CD14-positive monocyte (primary cell): ENCODE measurements at regions not wholly inside any gene's neighbourhood (a gene's known extent, or its start where the extent isn't known, plus 50 kb on each side); places are given as distances from the start of the nearest gene placed in this dataset.

Experiments used
- DNase-seq, 3 donors: peaks; one replicate each; pipeline ENCODE4 v3.0.0-alpha.2; 2011 to 2022
- H2AFZ ChIP-seq: 2 replicates; pipeline ENCODE4 v1.6.0; 2012; ENCODE audit warnings: mild to moderate bottlenecking, low read depth, low read length, inconsistent platforms; ENCODE audit not compliant: insufficient read depth, poor library complexity, severe bottlenecking
- H3K27ac ChIP-seq, 2 donors: 1 replicate in 1 of 2; 2 replicates in 1 of 2; pipeline ENCODE4 v1.5.1; 2012 to 2013; ENCODE audit warnings: low read length in 2 of 2, control low read depth in 1 of 2, inconsistent platforms in 1 of 2, low read depth in 1 of 2, mild to moderate bottlenecking in 1 of 2
- H3K27me3 ChIP-seq, 2 donors: one replicate each; pipeline versions ENCODE4 v1.6.0 to v1.6.1; 2011 to 2013; ENCODE audit warnings: low read length in 2 of 2; ENCODE audit not compliant: control insufficient read depth in 2 of 2, insufficient read depth in 2 of 2
- H3K36me3 ChIP-seq, 2 donors: replicated peaks in 1 of 2; 1 replicate in 1 of 2; 2 replicates in 1 of 2; pipeline versions ENCODE4 v1.5.1 to v1.6.1; 2012 to 2013; ENCODE audit warnings: low read length in 2 of 2, control low read depth in 1 of 2, inconsistent platforms in 1 of 2, mild to moderate bottlenecking in 1 of 2; ENCODE audit not compliant: insufficient read depth in 2 of 2, control insufficient read depth in 1 of 2
- H3K4me1 ChIP-seq, 2 donors: 1 replicate in 1 of 2; 2 replicates in 1 of 2; pipeline versions ENCODE4 v1.5.1 to v1.6.1; 2012 to 2013; ENCODE audit warnings: low read length in 2 of 2, control low read depth in 1 of 2, inconsistent platforms in 1 of 2, mild to moderate bottlenecking in 1 of 2, moderate library complexity in 1 of 2; ENCODE audit not compliant: insufficient read depth in 2 of 2, control insufficient read depth in 1 of 2
- H3K4me2 ChIP-seq: replicated peaks from 2 replicates; pipeline ENCODE3; 2012; ENCODE audit warnings: low read length, moderate library complexity, mild to moderate bottlenecking; ENCODE audit not compliant: poor library complexity, severe bottlenecking; ENCODE audit errors: extremely low read depth
- H3K4me3 ChIP-seq, 3 experiments: fragments of 200-600 bp in 1 of 3; sonication (generic) in 1 of 3; replicated peaks in 1 of 3; 1 replicate in 2 of 3; 2 replicates in 1 of 3; pipeline ENCODE4 v1.5.1; 2011 to 2013; ENCODE audit warnings: low read length in 3 of 3, mild to moderate bottlenecking in 3 of 3, control low read depth in 2 of 3, low read depth in 2 of 3, inconsistent platforms in 1 of 3, moderate library complexity in 1 of 3
- H3K79me2 ChIP-seq: 2 replicates; pipeline ENCODE4 v1.6.0; 2012; ENCODE audit warnings: mild to moderate bottlenecking, control low read depth, inconsistent platforms, low read length, moderate library complexity; ENCODE audit not compliant: insufficient read depth
- H3K9ac ChIP-seq: 2 replicates; pipeline ENCODE4 v1.6.0; 2017; ENCODE audit warnings: low read length, mild to moderate bottlenecking; ENCODE audit not compliant: insufficient read depth, poor library complexity, severe bottlenecking
- H3K9me3 ChIP-seq, 2 donors: replicated peaks in 1 of 2; 1 replicate in 1 of 2; 2 replicates in 1 of 2; pipeline versions ENCODE4 v1.5.1 to v1.6.1; 2012 to 2013; ENCODE audit warnings: low read length in 2 of 2, control low read depth in 1 of 2; ENCODE audit not compliant: control insufficient read depth in 1 of 2, insufficient read depth in 1 of 2
- H4K20me1 ChIP-seq: 2 replicates; pipeline ENCODE4 v1.6.0; 2012; ENCODE audit warnings: mild to moderate bottlenecking, low read length, control low read depth, moderate library complexity; ENCODE audit not compliant: insufficient read depth
- H3K27ac Mint-ChIP-seq, 7 donors: one replicate each; pipeline ENCODE4 v1.8.0; 2020; ENCODE audit warnings: mild to moderate bottlenecking in 7 of 7, mixed read lengths in 7 of 7, moderate library complexity in 6 of 7, inconsistent platforms in 2 of 7
- H3K27me3 Mint-ChIP-seq, 3 donors: one replicate each; pipeline ENCODE4 v1.8.0; 2021 to 2022; ENCODE audit warnings: low read depth in 3 of 3, mild to moderate bottlenecking in 3 of 3, mixed read lengths in 3 of 3, moderate library complexity in 3 of 3, inconsistent platforms in 1 of 3
- H3K36me3 Mint-ChIP-seq, 2 donors: one replicate each; pipeline ENCODE4 v1.8.0; 2020; ENCODE audit warnings: mixed read lengths in 2 of 2, inconsistent platforms in 1 of 2, mild to moderate bottlenecking in 1 of 2
- H3K4me1 Mint-ChIP-seq: one replicate; pipeline ENCODE4 v1.8.0; 2020; ENCODE audit warnings: mild to moderate bottlenecking, mixed read lengths
- H3K4me3 Mint-ChIP-seq, 2 donors: one replicate each; pipeline ENCODE4 v1.8.0; 2020; ENCODE audit warnings: mild to moderate bottlenecking in 2 of 2, mixed read lengths in 2 of 2, moderate library complexity in 1 of 2
- H3K9me3 Mint-ChIP-seq, 7 donors: one replicate each; pipeline ENCODE4 v1.8.0; 2020 to 2022; ENCODE audit warnings: mixed read lengths in 7 of 7, mild to moderate bottlenecking in 6 of 7, moderate library complexity in 6 of 7, inconsistent platforms in 2 of 7
- CTCF ChIP-seq: fragments of 200-600 bp; IDR thresholded peaks from one replicate; pipeline ENCODE4 v1.8.0; 2022; ENCODE audit warnings: antibody characterized with exemption, mild to moderate bottlenecking
- WGBS: methylation state at CpG from one replicate; pipeline ENCODE4 v1.1.5; 2013; ENCODE audit warnings: missing lambda C conversion rate; ENCODE audit not compliant: insufficient coverage; 5-methylcytosine and 5-hydroxymethylcytosine counted together
- intact Hi-C, 2 donors: fragments of 100-400 bp; cut with micrococcal nuclease; formaldehyde crosslinking; loops; one replicate each; pipeline versions ENCODE4 v1.15.0 to v1.15.1; 2023

- no peak overlapping the region for H3K9ac ChIP-seq
- Mint-ChIP-seq H3K36me3 (no peaks in the 10 kb centered on the region), H3K27me3 (peaks cover 1 to 6% (median 4%) of the 10 kb centered on the region in 3 donors), H3K4me1 (no peaks in the 10 kb centered on the region), H3K9me3 (peaks cover 0 to 5% (median 0%) of the 10 kb centered on the region in 7 donors), H3K27ac (no peak overlapping the region), H3K4me3 (no peak overlapping the region)
- no peaks in the 10 kb centered on the region for H3K9me3 ChIP-seq
- H3K27ac ChIP-seq, result no peak overlapping the region
- 100% methylated on average over 2 of the region's 4 CpGs for WGBS
- intact Hi-C loops, result no loop called here
- no peaks in the 10 kb centered on the region for H4K20me1 ChIP-seq
- H3K4me3 ChIP-seq, result no peak overlapping the region
- no peaks in the 10 kb centered on the region for H3K36me3 ChIP-seq
- no peaks in the 10 kb centered on the region for H3K27me3 ChIP-seq
- no peak overlapping the region for H2AFZ ChIP-seq
- H3K79me2 ChIP-seq, result no peaks in the 10 kb centered on the region
- no peaks in the 10 kb centered on the region for H3K4me1 ChIP-seq
- DNase-seq, result no peak
- TF ChIP-seq CTCF, result no peak
- H3K4me2 ChIP-seq, result no peak overlapping the region
Observed at GRCh38 chr11:134562196-134562595, 150.2 kb upstream of the B3GAT1 start.

GRCh38 chr11:134561331-134561720 is 149.3 kb upstream of the B3GAT1 start:
- H3K4me3 ChIP-seq, result no peak overlapping the region
- H3K9ac ChIP-seq, result no peak overlapping the region
- no peaks in the 10 kb centered on the region for H4K20me1 ChIP-seq
- H3K36me3 Mint-ChIP-seq, result no peaks in the 10 kb centered on the region
- no peaks in the 10 kb centered on the region for H3K36me3 ChIP-seq
- 100% methylated on average over 3 of the region's 8 CpGs for WGBS
- no peaks in the 10 kb centered on the region for H3K9me3 ChIP-seq
- TF ChIP-seq CTCF, result no peak
- H3K4me3 Mint-ChIP-seq, result no peak overlapping the region
- H3K27me3 ChIP-seq, result no peaks in the 10 kb centered on the region
- no peak overlapping the region for H3K27ac ChIP-seq
- no peak overlapping the region for H2AFZ ChIP-seq
- DNase-seq, result no peak
- H3K79me2 ChIP-seq, result no peaks in the 10 kb centered on the region
- intact Hi-C loops, result no loop called here
- no peaks in the 10 kb centered on the region for H3K4me1 Mint-ChIP-seq
- peaks cover 1 to 7% (median 4%) of the 10 kb centered on the region in 3 donors for H3K27me3 Mint-ChIP-seq
- H3K4me2 ChIP-seq, result no peak overlapping the region
- peaks cover 0 to 5% (median 0%) of the 10 kb centered on the region in 7 donors for H3K9me3 Mint-ChIP-seq
- H3K4me1 ChIP-seq, result no peaks in the 10 kb centered on the region
- no peak overlapping the region for H3K27ac Mint-ChIP-seq
